A549 (cell line): ENCODE measurements at regions not wholly inside any gene's neighbourhood (a gene's known extent, or its start where the extent isn't known, plus 50 kb on each side); places are given as distances from the start of the nearest gene placed in this dataset.
"Not testable (repeated sequence)": the region's sequence is repeated elsewhere in the genome, so short reads cannot be mapped to it uniquely, and the experiment has no call there.

ENCODE experiments used
- BCL3 ChIP-seq: fragments of >200 bp; sonication (Bioruptor Twin); formaldehyde crosslinking; IDR thresholded peaks from 3 replicates; pipeline ENCODE4 v1.6.1; 2016
- CBX8 ChIP-seq: fragments of 200-600 bp; sonication (generic); IDR thresholded peaks from 2 replicates; pipeline ENCODE4 v1.6.1; 2016
- CTCF ChIP-seq: fragments of >200 bp; sonication (Bioruptor Twin); formaldehyde crosslinking; IDR thresholded peaks from 3 replicates; pipeline ENCODE4 v1.5.1; 2016
- EP300 ChIP-seq, 2 experiments: fragments of >200 bp; sonication (Bioruptor Twin); formaldehyde crosslinking; IDR thresholded peaks; 2 replicates in 1 of 2; 3 replicates in 1 of 2; pipeline ENCODE4 v1.6.1; 2016 to 2017
- ESRRA ChIP-seq: fragments of 150-350 bp; IDR thresholded peaks from 2 replicates; pipeline ENCODE4 v1.6.1; 2014; ENCODE audit warnings: mild to moderate bottlenecking, low read length, borderline replicate concordance
- HDAC2 ChIP-seq: fragments of 200-600 bp; sonication (generic); IDR thresholded peaks from 2 replicates; pipeline ENCODE4 v1.6.1; 2016
- HEYL ChIP-seq: fragments of 250-450 bp; sonication (Bioruptor Pico); IDR thresholded peaks from 2 replicates; pipeline ENCODE4 v1.8.0; 2021; ENCODE audit warnings: mild to moderate bottlenecking, moderate library complexity
- PBX3 ChIP-seq: IDR thresholded peaks from 2 replicates; pipeline ENCODE4 v1.6.1; 2012
- PHF8 ChIP-seq: fragments of 200-600 bp; sonication (generic); IDR thresholded peaks from 2 replicates; pipeline ENCODE4 v1.6.1; 2016; ENCODE audit warnings: low read depth, mild to moderate bottlenecking, antibody characterized with exemption, moderate library complexity, borderline replicate concordance
- POLR2A ChIP-seq: IDR thresholded peaks from 2 replicates; pipeline ENCODE4 v1.6.1; 2012; ENCODE audit warnings: mild to moderate bottlenecking, low read length
- RFX5 ChIP-seq: fragments of 450-650 bp; IDR thresholded peaks from 2 replicates; pipeline ENCODE4 v1.7.1; 2014; ENCODE audit warnings: antibody characterized with exemption, mild to moderate bottlenecking, moderate library complexity
- SREBF2 ChIP-seq: fragments of 450-650 bp; IDR thresholded peaks from 2 replicates; pipeline ENCODE4 v1.6.1; 2014; ENCODE audit warnings: mild to moderate bottlenecking, moderate library complexity
- TP53 ChIP-seq: fragments of 250-450 bp; sonication (Bioruptor Pico); IDR thresholded peaks from 2 replicates; pipeline ENCODE4 v1.5.0; 2021; ENCODE audit warnings: mild to moderate bottlenecking, moderate library complexity

- not testable (repeated sequence) for TF ChIP-seq CBX8; POLR2A; CTCF; SREBF2; ESRRA; HEYL (CRISPR knock-in tag); BCL3; PBX3; RFX5; EP300 (IDR thresholded peaks at IDR 0.05); PHF8; TP53 (CRISPR knock-in tag); HDAC2
Measured at GRCh38 chr13:61266896-61267295, 148.8 kb downstream of the PCDH20 start.
